Stimulated activated CD4-positive, alpha-beta T cell treated with anti-CD3 and anti-CD28 coated beads, Interleukin-12 subunit alpha, Interleukin-12 subunit beta, amount 100 ng/mL, for 4 hours (primary cell): ENCODE measurements at regions not wholly inside any gene's neighbourhood (a gene's known extent, or its start where the extent isn't known, plus 50 kb on each side); places are given as distances from the start of the nearest gene placed in this dataset.
"Not testable (repeated sequence)": the region's sequence is repeated elsewhere in the genome, so short reads cannot be mapped to it uniquely, and the experiment has no call there.

Experiments used
- DNase-seq: peaks from one replicate; pipeline ENCODE4 v3.0.0-alpha.2; 2020

GRCh38 chr6:133758815-133759335 is 130.0 kb upstream of the TCF21 start:
- no peak for DNase-seq

GRCh38 chr6:133759524-133759923 is 129.4 kb upstream of the TCF21 start:
- no peak for DNase-seq

- DNase-seq = no peak
These were observed 127.2 kb upstream of the TCF21 start for GRCh38 chr6:133761706-133762105.

- no peak for DNase-seq
These were observed 124.7 kb upstream of the TCF21 start for GRCh38 chr6:133764008-133764753.

GRCh38 chr6:133764754-133765208 is 124.1 kb upstream of the TCF21 start:
- DNase-seq = no peak

- no peak for DNase-seq
These were observed 121.4 kb upstream of the TCF21 start for GRCh38 chr6:133767357-133767970.

- DNase-seq = no peak
These were observed 120.1 kb upstream of the TCF21 start for GRCh38 chr6:133768656-133769295.

- no peak for DNase-seq
These were observed 119.5 kb upstream of the TCF21 start for GRCh38 chr6:133769463-133769862.

- DNase-seq = no peak
These were observed 116.3 kb upstream of the TCF21 start for GRCh38 chr6:133772567-133772966.

GRCh38 chr6:133773776-133774175 is 115.1 kb upstream of the TCF21 start:
- no peak for DNase-seq

GRCh38 chr6:133774356-133774755 is 114.6 kb upstream of the TCF21 start:
- DNase-seq = no peak

- no peak for DNase-seq
These were observed 110.3 kb upstream of the TCF21 start for GRCh38 chr6:133778414-133779130.

- no peak for DNase-seq
These were observed 108.8 kb upstream of the TCF21 start for GRCh38 chr6:133779916-133780695.

- no peak for DNase-seq
These were observed 102.9 kb upstream of the TCF21 start for GRCh38 chr6:133786016-133786415.

GRCh38 chr6:133787122-133787521 is 101.8 kb upstream of the TCF21 start:
- DNase-seq = no peak

GRCh38 chr6:133787859-133788505 is 100.9 kb upstream of the TCF21 start:
- no peak for DNase-seq

- DNase-seq = no peak
These were observed 100.4 kb upstream of the TCF21 start for GRCh38 chr6:133788556-133788955.

- not testable (repeated sequence) for DNase-seq
These were observed 99.5 kb upstream of the TCF21 start for GRCh38 chr6:133789449-133789848.

GRCh38 chr6:133790756-133791155 is 98.2 kb upstream of the TCF21 start:
- DNase-seq = not testable (repeated sequence)

GRCh38 chr6:133795051-133795450 is 93.9 kb upstream of the TCF21 start:
- DNase-seq = not testable (repeated sequence)

GRCh38 chr6:133796235-133796634 is 92.7 kb upstream of the TCF21 start:
- DNase-seq = no peak

GRCh38 chr6:133799043-133799442 is 89.9 kb upstream of the TCF21 start:
- no peak for DNase-seq
